Anterior cingulate cortex (tissue), 58 donors: ENCODE measurements at regions not wholly inside any gene's neighbourhood (a gene's known extent, or its start where the extent isn't known, plus 50 kb on each side); places are given as distances from the start of the nearest gene placed in this dataset.

Experiments
- DNase-seq, 58 donors: peaks; one replicate each; lab custom pipeline; 2025; lab: John Stamatoyannopoulos, UW

- DNase-seq = no peak
Measured at GRCh38 chr20:24207803-24208300, 219.3 kb upstream of the GGTLC1 start.

- no peak for DNase-seq
Measured at GRCh38 chr20:24206995-24207394, 218.4 kb upstream of the GGTLC1 start.

- DNase-seq = no peak
Measured at GRCh38 chr20:24203526-24204183, 215.1 kb upstream of the GGTLC1 start.

- DNase-seq = no peak
Measured at GRCh38 chr20:24199501-24199900, 210.9 kb upstream of the GGTLC1 start.

- DNase-seq = no peak
Measured at GRCh38 chr20:24194143-24194542, 205.6 kb upstream of the GGTLC1 start.

GRCh38 chr20:24190905-24191304 lies 202.3 kb upstream of the GGTLC1 start:
- DNase-seq = no peak

- DNase-seq = no peak
Measured at GRCh38 chr20:24185791-24186190, 197.2 kb upstream of the GGTLC1 start.

GRCh38 chr20:24181151-24181550 lies 192.6 kb upstream of the GGTLC1 start:
- no peak for DNase-seq

GRCh38 chr20:24169256-24169655 lies 180.7 kb upstream of the GGTLC1 start:
- DNase-seq = no peak

- no peak for DNase-seq
Measured at GRCh38 chr20:24166412-24166811, 177.8 kb upstream of the GGTLC1 start.

GRCh38 chr20:24166123-24166381 lies 177.5 kb upstream of the GGTLC1 start:
- DNase-seq = no peak

GRCh38 chr20:24165301-24166122 lies 176.9 kb upstream of the GGTLC1 start:
- DNase-seq = no peak

- no peak for DNase-seq
Measured at GRCh38 chr20:24164360-24164759, 175.8 kb upstream of the GGTLC1 start.

GRCh38 chr20:24163506-24163905 lies 174.9 kb upstream of the GGTLC1 start:
- DNase-seq = no peak

GRCh38 chr20:24160563-24161281 lies 172.1 kb upstream of the GGTLC1 start:
- peak in 39 of 58 donors; percentile 4 to 66 (median 25) for DNase-seq

GRCh38 chr20:24158281-24158680 lies 169.7 kb upstream of the GGTLC1 start:
- DNase-seq = peak in 1 of 58 donors; percentile 1

GRCh38 chr20:24157213-24157612 lies 168.6 kb upstream of the GGTLC1 start:
- no peak for DNase-seq

- DNase-seq = peak in 23 of 58 donors; percentile 4 to 79 (median 31)
Measured at GRCh38 chr20:24153101-24154040, 164.8 kb upstream of the GGTLC1 start.

GRCh38 chr20:24151621-24152294 lies 163.2 kb upstream of the GGTLC1 start:
- DNase-seq = no peak

- DNase-seq = no peak
Measured at GRCh38 chr20:24150406-24150805, 161.8 kb upstream of the GGTLC1 start.
